SK-N-SH treated with all-trans-retinoic acid at 6 μM for 48 hours (cell line): ENCODE measurements at regions not wholly inside any gene's neighbourhood (a gene's known extent, or its start where the extent isn't known, plus 50 kb on each side); places are given as distances from the start of the nearest gene placed in this dataset.

ENCODE experiments used
- ATAC-seq: fragments of 200-7000 bp; cut with Tn5 transposase; 3 replicates; pipeline ENCODE4 v1.9.1; 2020; ENCODE audit warnings: mild to moderate bottlenecking, moderate library complexity
- ARNTL ChIP-seq: fragments of 450-650 bp; formaldehyde crosslinking; IDR thresholded peaks from 2 replicates; pipeline ENCODE4 v1.5.0; 2020; ENCODE audit warnings: low read depth, mild to moderate bottlenecking, moderate library complexity, borderline replicate concordance
- BACH2 ChIP-seq: fragments of 250-450 bp; sonication (Bioruptor Pico); IDR thresholded peaks from 2 replicates; pipeline ENCODE4 v1.9.0; 2021; ENCODE audit warnings: mild to moderate bottlenecking, borderline replicate concordance
- CSDC2 ChIP-seq: fragments of 250-450 bp; sonication (Bioruptor Pico); IDR thresholded peaks from 2 replicates; pipeline ENCODE4 v1.5.0; 2020; ENCODE audit warnings: mild to moderate bottlenecking, moderate library complexity
- ISL1 ChIP-seq: fragments of 250-450 bp; sonication (Bioruptor Pico); IDR thresholded peaks from 2 replicates; pipeline ENCODE4 v2.1.2; 2022; ENCODE audit warnings: mild to moderate bottlenecking, moderate library complexity
- PATZ1 ChIP-seq: fragments of 250-450 bp; sonication (Bioruptor Pico); IDR thresholded peaks from 2 replicates; pipeline ENCODE4 v1.8.0; 2020; ENCODE audit warnings: mild to moderate bottlenecking, moderate library complexity, borderline replicate concordance
- PPARA ChIP-seq: fragments of 250-450 bp; sonication (Bioruptor Pico); IDR thresholded peaks from 2 replicates; pipeline ENCODE4 v1.5.0; 2020; ENCODE audit warnings: mild to moderate bottlenecking, borderline replicate concordance
- RARB ChIP-seq: fragments of 250-450 bp; sonication (Bioruptor Pico); IDR thresholded peaks from 2 replicates; pipeline ENCODE4 v1.8.0; 2021; ENCODE audit warnings: mild to moderate bottlenecking, moderate library complexity
- TCF4 ChIP-seq: fragments of 250-450 bp; sonication (Bioruptor Pico); IDR thresholded peaks from 2 replicates; pipeline ENCODE4 v1.8.0; 2021; ENCODE audit warnings: mild to moderate bottlenecking, moderate library complexity, borderline replicate concordance
- TSHZ2 ChIP-seq: fragments of 250-450 bp; sonication (Bioruptor Pico); IDR thresholded peaks from 2 replicates; pipeline ENCODE4 v1.5.0; 2020; ENCODE audit warnings: mild to moderate bottlenecking, moderate library complexity
- ZC3H10 ChIP-seq: fragments of 250-450 bp; sonication (Bioruptor Pico); IDR thresholded peaks from 2 replicates; pipeline ENCODE4 v1.5.1; 2021; ENCODE audit warnings: mild to moderate bottlenecking, moderate library complexity
- ZFP3 ChIP-seq: fragments of 250-450 bp; sonication (Bioruptor Pico); IDR thresholded peaks from 2 replicates; pipeline ENCODE4 v1.5.0; 2020; ENCODE audit warnings: mild to moderate bottlenecking, moderate library complexity
- ZFP30 ChIP-seq: fragments of 450-650 bp; formaldehyde crosslinking; IDR thresholded peaks from 2 replicates; pipeline ENCODE4 v1.5.0; 2022; ENCODE audit warnings: mild to moderate bottlenecking, moderate library complexity
- ZNF565 ChIP-seq: fragments of 450-650 bp; formaldehyde crosslinking; conservative IDR thresholded peaks from 2 replicates; pipeline ENCODE4 v1.5.0; 2020; ENCODE audit warnings: low read depth, mild to moderate bottlenecking, moderate library complexity
- ZNF70 ChIP-seq: fragments of 450-650 bp; formaldehyde crosslinking; IDR thresholded peaks from 2 replicates; pipeline ENCODE4 v1.5.0; 2020; ENCODE audit warnings: mild to moderate bottlenecking, moderate library complexity
- ZNF8 ChIP-seq: fragments of 450-650 bp; formaldehyde crosslinking; IDR thresholded peaks from 2 replicates; pipeline ENCODE4 v1.5.0; 2020; ENCODE audit warnings: mild to moderate bottlenecking, moderate library complexity
- TF ChIP-seq, protein P1 (sequence below): fragments of 250-450 bp; sonication (Bioruptor Pico); IDR thresholded peaks from 2 replicates; pipeline ENCODE4 v1.5.1; 2020; ENCODE audit warnings: low read depth, mild to moderate bottlenecking, moderate library complexity
- TF ChIP-seq, protein P2 (sequence below): fragments of 250-450 bp; sonication (Bioruptor Pico); IDR thresholded peaks from 2 replicates; pipeline ENCODE4 v1.5.1; 2021; ENCODE audit warnings: mild to moderate bottlenecking, moderate library complexity
- TF ChIP-seq, protein P3 (sequence below): fragments of 250-450 bp; sonication (Bioruptor Pico); IDR thresholded peaks from 2 replicates; pipeline ENCODE4 v1.8.0; 2021; ENCODE audit warnings: low read depth, mild to moderate bottlenecking, moderate library complexity, borderline replicate concordance

DNA sequence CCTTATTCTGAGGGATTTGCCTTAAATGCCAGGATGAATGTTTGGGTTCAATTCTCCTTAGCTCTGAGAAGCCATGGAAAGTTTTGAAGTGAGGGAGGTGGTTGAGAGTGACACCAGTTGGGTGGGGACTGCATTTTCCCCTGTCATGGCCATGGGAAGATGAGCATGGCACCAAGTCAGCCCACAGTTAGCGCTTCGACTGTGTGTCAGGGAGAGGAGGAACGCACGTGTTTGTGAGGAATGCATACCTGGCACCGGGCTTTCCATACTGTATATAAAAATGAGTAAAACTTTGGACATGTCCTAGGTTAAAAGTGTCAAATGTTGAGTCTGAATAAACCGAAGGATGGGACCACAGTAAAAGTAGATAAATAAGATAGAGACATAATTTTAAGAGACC lies 187.5 kb upstream of the KL start:
- no peak for ATAC-seq
- TF ChIP-seq TSHZ2 (CRISPR knock-in tag) (no peak), TCF4 (no peak)

DNA sequence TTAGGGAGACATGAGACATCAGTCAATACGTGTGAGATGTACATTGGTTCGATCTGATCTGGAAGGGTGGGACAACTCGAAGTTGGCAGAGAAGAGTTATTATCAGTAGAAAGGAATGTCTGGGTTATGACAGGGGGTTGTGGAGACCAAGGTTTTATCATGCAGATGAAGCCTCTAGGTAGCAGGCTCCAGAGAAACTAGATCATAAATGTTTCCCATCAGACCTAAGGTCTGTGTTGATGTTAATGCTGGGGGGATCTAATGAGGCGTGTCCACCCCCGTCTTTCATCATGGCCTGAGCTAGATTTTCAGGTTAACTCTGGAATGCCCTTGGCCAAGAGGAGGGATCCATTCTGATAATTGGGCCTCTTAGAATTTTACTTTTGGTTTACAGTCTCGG lies 187.0 kb upstream of the KL start:
- TF ChIP-seq ZNF565 (CRISPR knock-in tag) (no peak), TCF4 (no peak), ZFP30 (CRISPR knock-in tag) (no peak), ZNF70 (CRISPR knock-in tag) (no peak)
- TF ChIP-seq, protein P1, sequence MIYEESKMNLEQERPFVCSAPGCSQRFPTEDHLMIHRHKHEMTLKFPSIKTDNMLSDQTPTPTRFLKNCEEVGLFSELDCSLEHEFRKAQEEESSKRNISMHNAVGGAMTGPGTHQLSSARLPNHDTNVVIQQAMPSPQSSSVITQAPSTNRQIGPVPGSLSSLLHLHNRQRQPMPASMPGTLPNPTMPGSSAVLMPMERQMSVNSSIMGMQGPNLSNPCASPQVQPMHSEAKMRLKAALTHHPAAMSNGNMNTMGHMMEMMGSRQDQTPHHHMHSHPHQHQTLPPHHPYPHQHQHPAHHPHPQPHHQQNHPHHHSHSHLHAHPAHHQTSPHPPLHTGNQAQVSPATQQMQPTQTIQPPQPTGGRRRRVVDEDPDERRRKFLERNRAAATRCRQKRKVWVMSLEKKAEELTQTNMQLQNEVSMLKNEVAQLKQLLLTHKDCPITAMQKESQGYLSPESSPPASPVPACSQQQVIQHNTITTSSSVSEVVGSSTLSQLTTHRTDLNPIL (CRISPR knock-in tag), result no peak
- ATAC-seq, result no peak

DNA sequence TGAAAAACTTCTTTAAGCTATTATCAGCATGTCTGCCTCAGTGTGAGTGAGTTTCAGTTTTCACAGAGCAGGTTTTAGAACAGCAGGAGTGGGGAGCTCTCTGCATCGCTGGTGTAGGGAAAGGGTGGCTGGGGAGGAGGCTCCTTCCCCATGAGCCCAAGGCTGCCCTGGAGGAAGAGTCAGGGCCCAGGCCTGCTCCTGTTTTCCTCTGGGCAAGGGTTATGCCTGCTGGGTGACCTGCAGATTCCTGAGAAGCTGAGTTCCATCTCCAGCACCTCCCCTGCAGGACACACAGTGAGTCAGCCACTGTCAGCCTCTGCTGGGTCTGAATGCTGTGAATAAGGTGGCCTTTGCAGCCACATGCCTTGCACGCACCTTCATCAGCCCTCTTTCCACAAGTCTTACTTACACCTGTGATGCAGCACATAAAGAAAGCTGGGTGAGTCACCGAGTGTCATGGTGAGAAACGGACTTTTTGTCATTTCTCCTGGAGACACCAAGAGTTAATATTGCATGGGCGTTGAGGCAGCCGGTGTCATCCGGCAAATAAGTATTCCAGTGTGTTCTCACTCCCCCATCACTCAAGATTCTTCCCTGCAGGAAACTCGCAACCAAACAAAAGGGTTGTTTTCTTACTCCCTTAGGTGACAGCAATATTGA lies 186.4 kb upstream of the KL start:
- peak; percentile 78 for ATAC-seq
- TF ChIP-seq ZC3H10 (CRISPR knock-in tag) (no peak), RARB (CRISPR knock-in tag) (no peak), TCF4 (no peak), ZNF70 (CRISPR knock-in tag) (no peak), CSDC2 (CRISPR knock-in tag) (no peak)

GRCh38 chr13:32830336-32831031 lies 185.7 kb upstream of the KL start:
- no peak for TF ChIP-seq BACH2 (CRISPR knock-in tag)
- TF ChIP-seq ZNF565 (CRISPR knock-in tag), result no peak
- TF ChIP-seq, protein P1 (CRISPR knock-in tag), result no peak
- no peak for TF ChIP-seq TSHZ2 (CRISPR knock-in tag)
- TF ChIP-seq PPARA, result no peak
- no peak for TF ChIP-seq ARNTL (CRISPR knock-in tag)
- TF ChIP-seq ZC3H10 (CRISPR knock-in tag), result no peak
- TF ChIP-seq ZNF8 (CRISPR knock-in tag), result no peak
- TF ChIP-seq ISL1 (CRISPR knock-in tag), result no peak
- no peak for TF ChIP-seq PATZ1
- no peak for TF ChIP-seq ZFP3 (CRISPR knock-in tag)
- TF ChIP-seq ZNF70 (CRISPR knock-in tag), result no peak
- TF ChIP-seq RARB (CRISPR knock-in tag), result no peak
- TF ChIP-seq, protein P2, sequence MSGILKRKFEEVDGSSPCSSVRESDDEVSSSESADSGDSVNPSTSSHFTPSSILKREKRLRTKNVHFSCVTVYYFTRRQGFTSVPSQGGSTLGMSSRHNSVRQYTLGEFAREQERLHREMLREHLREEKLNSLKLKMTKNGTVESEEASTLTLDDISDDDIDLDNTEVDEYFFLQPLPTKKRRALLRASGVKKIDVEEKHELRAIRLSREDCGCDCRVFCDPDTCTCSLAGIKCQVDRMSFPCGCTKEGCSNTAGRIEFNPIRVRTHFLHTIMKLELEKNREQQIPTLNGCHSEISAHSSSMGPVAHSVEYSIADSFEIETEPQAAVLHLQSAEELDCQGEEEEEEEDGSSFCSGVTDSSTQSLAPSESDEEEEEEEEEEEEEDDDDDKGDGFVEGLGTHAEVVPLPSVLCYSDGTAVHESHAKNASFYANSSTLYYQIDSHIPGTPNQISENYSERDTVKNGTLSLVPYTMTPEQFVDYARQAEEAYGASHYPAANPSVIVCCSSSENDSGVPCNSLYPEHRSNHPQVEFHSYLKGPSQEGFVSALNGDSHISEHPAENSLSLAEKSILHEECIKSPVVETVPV (CRISPR knock-in tag), result no peak
- TF ChIP-seq TCF4, result no peak
- TF ChIP-seq, protein P3, sequence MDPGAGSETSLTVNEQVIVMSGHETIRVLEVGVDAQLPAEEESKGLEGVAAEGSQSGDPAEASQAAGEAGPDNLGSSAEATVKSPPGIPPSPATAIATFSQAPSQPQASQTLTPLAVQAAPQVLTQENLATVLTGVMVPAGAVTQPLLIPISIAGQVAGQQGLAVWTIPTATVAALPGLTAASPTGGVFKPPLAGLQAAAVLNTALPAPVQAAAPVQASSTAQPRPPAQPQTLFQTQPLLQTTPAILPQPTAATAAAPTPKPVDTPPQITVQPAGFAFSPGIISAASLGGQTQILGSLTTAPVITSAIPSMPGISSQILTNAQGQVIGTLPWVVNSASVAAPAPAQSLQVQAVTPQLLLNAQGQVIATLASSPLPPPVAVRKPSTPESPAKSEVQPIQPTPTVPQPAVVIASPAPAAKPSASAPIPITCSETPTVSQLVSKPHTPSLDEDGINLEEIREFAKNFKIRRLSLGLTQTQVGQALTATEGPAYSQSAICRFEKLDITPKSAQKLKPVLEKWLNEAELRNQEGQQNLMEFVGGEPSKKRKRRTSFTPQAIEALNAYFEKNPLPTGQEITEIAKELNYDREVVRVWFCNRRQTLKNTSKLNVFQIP (CRISPR knock-in tag), result no peak
- ATAC-seq, result no peak
